ENCODE measurements at regions not wholly inside any gene's neighbourhood (a gene's known extent, or its start where the extent isn't known, plus 50 kb on each side); places are given as distances from the start of the nearest gene placed in this dataset.

- TF ChIP-seq EP300 (IDR thresholded peaks at IDR 0.05; ENCODE audit: borderline replicate concordance in 1 of 2, low read depth in 2 of 2, low read length in 2 of 2): no peak
- no peak for TF ChIP-seq SP1 (IDR thresholded peaks at IDR 0.05; ENCODE audit: low read depth, low read length)
- no peak for TF ChIP-seq CTCF (IDR thresholded peaks at IDR 0.05; ENCODE audit: control extremely low read depth in 1 of 3, insufficient read depth in 1 of 3, low read depth in 1 of 3, low read length in 3 of 3)
- TF ChIP-seq, protein P1, sequence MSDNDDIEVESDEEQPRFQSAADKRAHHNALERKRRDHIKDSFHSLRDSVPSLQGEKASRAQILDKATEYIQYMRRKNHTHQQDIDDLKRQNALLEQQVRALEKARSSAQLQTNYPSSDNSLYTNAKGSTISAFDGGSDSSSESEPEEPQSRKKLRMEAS (IDR thresholded peaks at IDR 0.05): no peak
- TF ChIP-seq POLR2A (IDR thresholded peaks at IDR 0.05; ENCODE audit: control extremely low read depth in 1 of 2, low read depth in 2 of 2, low read length in 2 of 2): no peak
Observed at GRCh38 chr5:12586406-12586805, 682.2 kb upstream of the CTNND2 start.

Data from H1 (cell line).